Fibroblast of lung (primary cell): ENCODE measurements at regions not wholly inside any gene's neighbourhood (a gene's known extent, or its start where the extent isn't known, plus 50 kb on each side); places are given as distances from the start of the nearest gene placed in this dataset.

Experiments
- DNase-seq, 2 donors: peaks; one replicate each; pipeline versions ENCODE4 v3.0.0 to v3.0.0-alpha.2; 2010; ENCODE audit warnings: low read depth in 2 of 2
- H2AFZ ChIP-seq: 2 replicates; pipeline ENCODE4 v1.5.1; 2012; ENCODE audit warnings: low read length, control low read depth, inconsistent platforms
- H3K27ac ChIP-seq: 2 replicates; pipeline ENCODE4 v1.5.1; 2011; ENCODE audit warnings: low read length, control low read depth; ENCODE audit not compliant: insufficient read depth
- H3K27me3 ChIP-seq: 2 replicates; pipeline ENCODE4 v1.5.1; 2011; ENCODE audit warnings: mild to moderate bottlenecking, low read length; ENCODE audit not compliant: control insufficient read depth, insufficient read depth
- H3K36me3 ChIP-seq: 2 replicates; pipeline ENCODE4 v1.5.1; 2011; ENCODE audit warnings: low read length; ENCODE audit not compliant: control insufficient read depth, insufficient read depth
- H3K4me1 ChIP-seq: 2 replicates; pipeline ENCODE4 v1.5.1; 2011; ENCODE audit warnings: low read length; ENCODE audit not compliant: control insufficient read depth, insufficient read depth; ENCODE audit errors: extremely low read depth
- H3K4me2 ChIP-seq: 2 replicates; pipeline ENCODE4 v1.5.1; 2011; ENCODE audit warnings: low read length, control low read depth; ENCODE audit not compliant: insufficient read depth; ENCODE audit errors: extremely low read depth
- H3K4me3 ChIP-seq, 4 experiments: fragments of 200-600 bp in 1 of 4; sonication (generic) in 1 of 4; replicated peaks in 1 of 4; 2 replicates each; pipeline ENCODE4 v1.5.1; 2011 to 2016; ENCODE audit warnings: low read length in 4 of 4, low read depth in 3 of 4, mild to moderate bottlenecking in 3 of 4, control low read depth in 2 of 4, inconsistent platforms in 1 of 4, mixed read lengths in 1 of 4; ENCODE audit not compliant: insufficient read depth in 1 of 4; ENCODE audit errors: control extremely low read depth in 1 of 4
- H3K79me2 ChIP-seq: 2 replicates; pipeline ENCODE4 v1.5.1; 2012; ENCODE audit warnings: mild to moderate bottlenecking, low read length, inconsistent platforms; ENCODE audit not compliant: control insufficient read depth, insufficient read depth
- H3K9ac ChIP-seq: 2 replicates; pipeline ENCODE4 v1.5.1; 2011; ENCODE audit warnings: mild to moderate bottlenecking, low read length, control low read depth; ENCODE audit not compliant: insufficient read depth
- H3K9me3 ChIP-seq: 2 replicates; pipeline ENCODE4 v1.5.1; 2012; ENCODE audit warnings: low read depth, low read length; ENCODE audit not compliant: control insufficient read depth, insufficient read depth
- H4K20me1 ChIP-seq: 2 replicates; pipeline ENCODE4 v1.5.1; 2011; ENCODE audit warnings: low read length; ENCODE audit not compliant: control insufficient read depth, insufficient read depth; ENCODE audit errors: extremely low read depth
- CTCF ChIP-seq, 2 donors: IDR thresholded peaks in 1 of 2; conservative IDR thresholded peaks in 1 of 2; 1 replicate in 1 of 2; 2 replicates in 1 of 2; pipeline ENCODE4 v1.5.1; 2011 to 2012; ENCODE audit warnings: low read length in 2 of 2, control low read depth in 1 of 2, inconsistent platforms in 1 of 2, low read depth in 1 of 2, mild to moderate bottlenecking in 1 of 2
- EZH2 ChIP-seq: IDR thresholded peaks from 2 replicates; pipeline ENCODE4 v1.5.1; 2012; ENCODE audit warnings: low read length, control low read depth, mild to moderate bottlenecking; ENCODE audit errors: missing control alignments

- H2AFZ ChIP-seq = no peak overlapping the region
- no peak for TF ChIP-seq EZH2
- TF ChIP-seq CTCF (conservative IDR thresholded peaks at IDR 0.05 in 1 of 2, IDR thresholded peaks at IDR 0.05 in 1 of 2; ENCODE audit: low read depth in 1 of 2, low read length in 2 of 2) = no peak
- no peaks in the 10 kb centered on the region for H3K36me3 ChIP-seq
- H3K9ac ChIP-seq = no peak overlapping the region
- no peaks in the 10 kb centered on the region for H4K20me1 ChIP-seq
- H3K4me2 ChIP-seq = no peak overlapping the region
- no peaks in the 10 kb centered on the region for H3K27me3 ChIP-seq
- H3K79me2 ChIP-seq = no peaks in the 10 kb centered on the region
- no peak overlapping the region for H3K27ac ChIP-seq
- no peak overlapping the region for H3K4me3 ChIP-seq
- H3K4me1 ChIP-seq = peaks cover 6% of the 10 kb centered on the region
- DNase-seq = no peak
- no peaks in the 10 kb centered on the region for H3K9me3 ChIP-seq
These were observed 252.2 kb upstream of the DYNLRB2 start for GRCh38 chr16:80288616-80289015.

- peak in 1 of 2 donors; percentile 45 for DNase-seq
- no peak for TF ChIP-seq CTCF (conservative IDR thresholded peaks at IDR 0.05 in 1 of 2, IDR thresholded peaks at IDR 0.05 in 1 of 2; ENCODE audit: low read depth in 1 of 2, low read length in 2 of 2)
- TF ChIP-seq EZH2 = no peak
These were observed 253.1 kb upstream of the DYNLRB2 start for GRCh38 chr16:80287674-80288073.

GRCh38 chr16:80285104-80285503 lies 255.7 kb upstream of the DYNLRB2 start:
- no peaks in the 10 kb centered on the region for H4K20me1 ChIP-seq
- H3K4me3 ChIP-seq = no peak overlapping the region
- DNase-seq = peak; percentile 26 to 93
- no peak overlapping the region for H2AFZ ChIP-seq
- no peak overlapping the region for H3K4me2 ChIP-seq
- peaks cover 6% of the 10 kb centered on the region for H3K4me1 ChIP-seq
- no peak for TF ChIP-seq CTCF (conservative IDR thresholded peaks at IDR 0.05 in 1 of 2, IDR thresholded peaks at IDR 0.05 in 1 of 2; ENCODE audit: low read depth in 1 of 2, low read length in 2 of 2)
- no peak for TF ChIP-seq EZH2
- no peaks in the 10 kb centered on the region for H3K9me3 ChIP-seq
- no peak overlapping the region for H3K9ac ChIP-seq
- H3K27me3 ChIP-seq = no peaks in the 10 kb centered on the region
- no peaks in the 10 kb centered on the region for H3K36me3 ChIP-seq
- H3K79me2 ChIP-seq = no peaks in the 10 kb centered on the region
- H3K27ac ChIP-seq = no peak overlapping the region

More at GRCh38 chr16:80287674-80288073, 253.1 kb upstream of the DYNLRB2 start:
- Histone ChIP-seq H2AFZ (no peak overlapping the region), H3K36me3 (no peaks in the 10 kb centered on the region), H3K4me3 (no peak overlapping the region), H3K79me2 (no peaks in the 10 kb centered on the region), H3K27me3 (no peaks in the 10 kb centered on the region), H3K9me3 (no peaks in the 10 kb centered on the region), H3K4me1 (peaks cover 6% of the 10 kb centered on the region), H3K27ac (no peak overlapping the region), H4K20me1 (no peaks in the 10 kb centered on the region), H3K4me2 (no peak overlapping the region), H3K9ac (no peak overlapping the region)
